ENCODE measurements at regions not wholly inside any gene's neighbourhood (a gene's known extent, or its start where the extent isn't known, plus 50 kb on each side); places are given as distances from the start of the nearest gene placed in this dataset.

GRCh38 chr14:53531730-53532129, 378.6 kb upstream of the DDHD1 start:
- H3K79me2 ChIP-seq (replicated peaks; ENCODE audit: insufficient read depth) = no peaks in the 10 kb centered on the region
- no peaks in the 10 kb centered on the region for H3K4me1 ChIP-seq (ENCODE audit: insufficient read depth)
- no peak overlapping the region for H3K4me3 ChIP-seq
- H3K27ac Mint-ChIP-seq = no peak overlapping the region
- no peak overlapping the region for H3K4me2 ChIP-seq
- H3K36me3 Mint-ChIP-seq (ENCODE audit: low read depth) = no peaks in the 10 kb centered on the region
- no peaks in the 10 kb centered on the region for H3K36me3 ChIP-seq (ENCODE audit: insufficient read depth)
- H3K9me3 Mint-ChIP-seq = no peaks in the 10 kb centered on the region
- H3K27me3 ChIP-seq (ENCODE audit: insufficient read depth) = no peaks in the 10 kb centered on the region
- no peaks in the 10 kb centered on the region for H3K27me3 Mint-ChIP-seq (ENCODE audit: insufficient read depth, low read depth, poor library complexity)
- H3K27ac ChIP-seq (ENCODE audit: low read depth) = no peak overlapping the region
- ATAC-seq = no peak
- H3K4me1 Mint-ChIP-seq = no peaks in the 10 kb centered on the region
- no peak overlapping the region for H3K4me3 Mint-ChIP-seq
- no peaks in the 10 kb centered on the region for H4K20me1 ChIP-seq (replicated peaks; ENCODE audit: insufficient read depth)
- H3K9me2 ChIP-seq (ENCODE audit: insufficient read depth) = no peaks in the 10 kb centered on the region
- H2AFZ ChIP-seq = no peak overlapping the region
- TF ChIP-seq ZNF331 (CRISPR knock-in tag; IDR thresholded peaks at IDR 0.05; ENCODE audit: low read depth) (no peak), NANOG (IDR thresholded peaks at IDR 0.05; ENCODE audit: borderline replicate concordance) (no peak), ZNF462 (CRISPR knock-in tag; IDR thresholded peaks at IDR 0.05) (no peak), EZH2phosphoT487 (IDR thresholded peaks at IDR 0.05; ENCODE audit: unreplicated experiment) (no peak), CREB1 (CRISPR knock-in tag; IDR thresholded peaks at IDR 0.05; ENCODE audit: low read depth) (no peak), POLR2AphosphoS5 (IDR thresholded peaks at IDR 0.05; ENCODE audit: low read depth) (no peak), ZNF114 (CRISPR knock-in tag; IDR thresholded peaks at IDR 0.05) (no peak), CTCF (conservative IDR thresholded peaks at IDR 0.05; ENCODE audit: low read depth in 2 of 2) (no peak), EZH2 (IDR thresholded peaks at IDR 0.05; ENCODE audit: low read depth, unreplicated experiment) (no peak), JUNB (IDR thresholded peaks at IDR 0.05; ENCODE audit: unreplicated experiment) (no peak), STAT1 (IDR thresholded peaks at IDR 0.05; ENCODE audit: unreplicated experiment) (no peak), REST (IDR thresholded peaks at IDR 0.05; ENCODE audit: unreplicated experiment) (no peak)
- TF ChIP-seq, protein P1, sequence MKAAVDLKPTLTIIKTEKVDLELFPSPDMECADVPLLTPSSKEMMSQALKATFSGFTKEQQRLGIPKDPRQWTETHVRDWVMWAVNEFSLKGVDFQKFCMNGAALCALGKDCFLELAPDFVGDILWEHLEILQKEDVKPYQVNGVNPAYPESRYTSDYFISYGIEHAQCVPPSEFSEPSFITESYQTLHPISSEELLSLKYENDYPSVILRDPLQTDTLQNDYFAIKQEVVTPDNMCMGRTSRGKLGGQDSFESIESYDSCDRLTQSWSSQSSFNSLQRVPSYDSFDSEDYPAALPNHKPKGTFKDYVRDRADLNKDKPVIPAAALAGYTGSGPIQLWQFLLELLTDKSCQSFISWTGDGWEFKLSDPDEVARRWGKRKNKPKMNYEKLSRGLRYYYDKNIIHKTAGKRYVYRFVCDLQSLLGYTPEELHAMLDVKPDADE (IDR thresholded peaks at IDR 0.05) = no peak
- no peak for DNase-seq (ENCODE audit: low spot score)
- H3F3A ChIP-seq (replicated peaks; ENCODE audit: low read depth) = no peaks in the 10 kb centered on the region

All from GM23338 (cell line).